Fibroblast of lung (primary cell): ENCODE measurements at regions not wholly inside any gene's neighbourhood (a gene's known extent, or its start where the extent isn't known, plus 50 kb on each side); places are given as distances from the start of the nearest gene placed in this dataset.

Source experiments
- DNase-seq, 2 donors: peaks; one replicate each; pipeline versions ENCODE4 v3.0.0 to v3.0.0-alpha.2; 2010; ENCODE audit warnings: low read depth in 2 of 2
- H2AFZ ChIP-seq: 2 replicates; pipeline ENCODE4 v1.5.1; 2012; ENCODE audit warnings: low read length, control low read depth, inconsistent platforms
- H3K27ac ChIP-seq: 2 replicates; pipeline ENCODE4 v1.5.1; 2011; ENCODE audit warnings: low read length, control low read depth; ENCODE audit not compliant: insufficient read depth
- H3K27me3 ChIP-seq: 2 replicates; pipeline ENCODE4 v1.5.1; 2011; ENCODE audit warnings: mild to moderate bottlenecking, low read length; ENCODE audit not compliant: control insufficient read depth, insufficient read depth
- H3K36me3 ChIP-seq: 2 replicates; pipeline ENCODE4 v1.5.1; 2011; ENCODE audit warnings: low read length; ENCODE audit not compliant: control insufficient read depth, insufficient read depth
- H3K4me1 ChIP-seq: 2 replicates; pipeline ENCODE4 v1.5.1; 2011; ENCODE audit warnings: low read length; ENCODE audit not compliant: control insufficient read depth, insufficient read depth; ENCODE audit errors: extremely low read depth
- H3K4me2 ChIP-seq: 2 replicates; pipeline ENCODE4 v1.5.1; 2011; ENCODE audit warnings: low read length, control low read depth; ENCODE audit not compliant: insufficient read depth; ENCODE audit errors: extremely low read depth
- H3K4me3 ChIP-seq, 4 experiments: fragments of 200-600 bp in 1 of 4; sonication (generic) in 1 of 4; replicated peaks in 1 of 4; 2 replicates each; pipeline ENCODE4 v1.5.1; 2011 to 2016; ENCODE audit warnings: low read length in 4 of 4, low read depth in 3 of 4, mild to moderate bottlenecking in 3 of 4, control low read depth in 2 of 4, inconsistent platforms in 1 of 4, mixed read lengths in 1 of 4; ENCODE audit not compliant: insufficient read depth in 1 of 4; ENCODE audit errors: control extremely low read depth in 1 of 4
- H3K79me2 ChIP-seq: 2 replicates; pipeline ENCODE4 v1.5.1; 2012; ENCODE audit warnings: mild to moderate bottlenecking, low read length, inconsistent platforms; ENCODE audit not compliant: control insufficient read depth, insufficient read depth
- H3K9ac ChIP-seq: 2 replicates; pipeline ENCODE4 v1.5.1; 2011; ENCODE audit warnings: mild to moderate bottlenecking, low read length, control low read depth; ENCODE audit not compliant: insufficient read depth
- H3K9me3 ChIP-seq: 2 replicates; pipeline ENCODE4 v1.5.1; 2012; ENCODE audit warnings: low read depth, low read length; ENCODE audit not compliant: control insufficient read depth, insufficient read depth
- H4K20me1 ChIP-seq: 2 replicates; pipeline ENCODE4 v1.5.1; 2011; ENCODE audit warnings: low read length; ENCODE audit not compliant: control insufficient read depth, insufficient read depth; ENCODE audit errors: extremely low read depth
- CTCF ChIP-seq, 2 donors: IDR thresholded peaks in 1 of 2; conservative IDR thresholded peaks in 1 of 2; 1 replicate in 1 of 2; 2 replicates in 1 of 2; pipeline ENCODE4 v1.5.1; 2011 to 2012; ENCODE audit warnings: low read length in 2 of 2, control low read depth in 1 of 2, inconsistent platforms in 1 of 2, low read depth in 1 of 2, mild to moderate bottlenecking in 1 of 2
- EZH2 ChIP-seq: IDR thresholded peaks from 2 replicates; pipeline ENCODE4 v1.5.1; 2012; ENCODE audit warnings: low read length, control low read depth, mild to moderate bottlenecking; ENCODE audit errors: missing control alignments

GRCh38 chr1:119222271-119222670 is 81.8 kb upstream of the WARS2 start:
- Histone ChIP-seq H2AFZ (no peak overlapping the region), H3K9me3 (no peaks in the 10 kb centered on the region), H3K27me3 (no peaks in the 10 kb centered on the region), H3K4me3 (no peak overlapping the region), H3K4me1 (no peaks in the 10 kb centered on the region), H4K20me1 (no peaks in the 10 kb centered on the region), H3K27ac (no peak overlapping the region), H3K36me3 (no peaks in the 10 kb centered on the region), H3K9ac (no peak overlapping the region), H3K79me2 (no peaks in the 10 kb centered on the region), H3K4me2 (no peak overlapping the region)
- TF ChIP-seq CTCF (conservative IDR thresholded peaks at IDR 0.05 in 1 of 2, IDR thresholded peaks at IDR 0.05 in 1 of 2; ENCODE audit: low read depth in 1 of 2, low read length in 2 of 2) (no peak), EZH2 (no peak)
- no peak for DNase-seq

- H3K9me3 ChIP-seq = no peaks in the 10 kb centered on the region
- H3K9ac ChIP-seq = no peak overlapping the region
- H3K4me2 ChIP-seq = no peak overlapping the region
- no peak for TF ChIP-seq CTCF (conservative IDR thresholded peaks at IDR 0.05 in 1 of 2, IDR thresholded peaks at IDR 0.05 in 1 of 2; ENCODE audit: low read depth in 1 of 2, low read length in 2 of 2)
- no peak for TF ChIP-seq EZH2
- no peaks in the 10 kb centered on the region for H4K20me1 ChIP-seq
- H3K4me3 ChIP-seq = no peak overlapping the region
- no peak overlapping the region for H2AFZ ChIP-seq
- no peaks in the 10 kb centered on the region for H3K36me3 ChIP-seq
- no peaks in the 10 kb centered on the region for H3K27me3 ChIP-seq
- H3K79me2 ChIP-seq = no peaks in the 10 kb centered on the region
- no peaks in the 10 kb centered on the region for H3K4me1 ChIP-seq
- peak in 1 of 2 donors; percentile 14 for DNase-seq
- no peak overlapping the region for H3K27ac ChIP-seq
Observed at GRCh38 chr1:119225265-119225664, 84.8 kb upstream of the WARS2 start.

DNA sequence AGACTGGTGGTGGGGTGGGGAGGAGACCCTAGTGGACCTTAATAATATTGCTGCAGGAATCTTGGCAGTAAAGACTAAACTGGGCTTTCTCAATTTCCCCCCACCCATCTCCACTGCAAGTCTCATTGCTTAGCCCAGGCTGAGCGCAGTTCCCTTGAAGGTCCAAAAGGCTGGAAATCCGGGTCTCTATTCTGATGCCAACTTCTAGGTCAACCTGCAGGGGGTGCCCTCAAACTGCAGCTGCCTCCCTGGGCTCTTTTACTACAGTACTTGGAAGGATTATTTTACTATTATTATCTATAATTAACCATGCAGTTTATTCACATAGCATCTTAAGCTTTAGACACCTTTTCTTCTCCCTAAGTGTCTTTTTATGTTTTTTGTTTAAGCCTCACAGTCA is 85.4 kb upstream of the WARS2 start:
- H4K20me1 ChIP-seq = no peaks in the 10 kb centered on the region

More for the DNA sequence above, 85.4 kb upstream of the WARS2 start:
- H3K36me3 ChIP-seq = no peaks in the 10 kb centered on the region
- no peaks in the 10 kb centered on the region for H3K27me3 ChIP-seq
- no peak overlapping the region for H3K9ac ChIP-seq
- no peaks in the 10 kb centered on the region for H3K9me3 ChIP-seq
- H3K4me1 ChIP-seq = no peaks in the 10 kb centered on the region
- no peaks in the 10 kb centered on the region for H3K79me2 ChIP-seq
- TF ChIP-seq EZH2 (no peak), CTCF (conservative IDR thresholded peaks at IDR 0.05 in 1 of 2, IDR thresholded peaks at IDR 0.05 in 1 of 2; ENCODE audit: low read depth in 1 of 2, low read length in 2 of 2) (no peak)
- H3K4me3 ChIP-seq = no peak overlapping the region
- no peak overlapping the region for H2AFZ ChIP-seq
- DNase-seq = no peak
- H3K4me2 ChIP-seq = no peak overlapping the region
- H3K27ac ChIP-seq = no peak overlapping the region
